ENCODE measurements at regions not wholly inside any gene's neighbourhood (a gene's known extent, or its start where the extent isn't known, plus 50 kb on each side); places are given as distances from the start of the nearest gene placed in this dataset.

GRCh38 chr13:50188696-50189095 lies 173.5 kb downstream of the KCNRG start:
- H3K36me3 ChIP-seq (ENCODE audit: insufficient read depth, low read depth, low read length), result no peaks in the 10 kb centered on the region; the same call in 1 of the 2 replicates
- no peaks in the 10 kb centered on the region for H3K27me3 ChIP-seq (ENCODE audit: insufficient read depth, low read length)
- H3K9ac ChIP-seq (ENCODE audit: low read depth, low read length), result no peak overlapping the region
- H3K9me3 ChIP-seq (ENCODE audit: insufficient read depth, low read depth, low read length), result no peaks in the 10 kb centered on the region
- H3K4me1 ChIP-seq (ENCODE audit: insufficient read depth, low read length), result peaks cover 3% of the 10 kb centered on the region; the same call in 1 of the 2 replicates
- H3K27ac ChIP-seq (ENCODE audit: low read length), result no peak overlapping the region
- H3K4me3 ChIP-seq (ENCODE audit: low read length), result no peak overlapping the region

GRCh38 chr13:50189450-50189849 lies 174.2 kb downstream of the KCNRG start:
- H3K4me3 ChIP-seq (ENCODE audit: low read length), result no peak overlapping the region
- no peaks in the 10 kb centered on the region for H3K27me3 ChIP-seq (ENCODE audit: insufficient read depth, low read length)
- H3K4me1 ChIP-seq (ENCODE audit: insufficient read depth, low read length), result peaks cover 3% of the 10 kb centered on the region; the same call in 1 of the 2 replicates

DNA sequence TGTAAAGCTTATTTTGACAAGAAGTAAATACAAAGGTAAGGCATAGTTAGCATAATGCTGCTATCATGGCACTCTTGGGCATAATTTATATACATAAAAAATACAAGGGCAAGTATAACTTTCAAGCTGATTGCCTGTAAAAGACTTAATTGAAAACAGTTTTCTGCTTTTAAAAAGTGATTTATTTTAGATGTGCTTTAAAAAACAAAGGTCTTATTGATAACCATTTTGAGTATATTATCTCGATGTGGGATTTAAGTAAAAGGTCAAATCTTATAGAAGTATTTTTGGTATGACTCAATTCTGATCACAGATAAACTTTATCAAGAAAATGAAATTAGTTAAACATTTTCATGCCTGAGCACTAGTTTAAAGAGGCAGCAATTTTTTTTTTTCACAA lies 175.8 kb downstream of the KCNRG start:
- Histone ChIP-seq H3K36me3 (ENCODE audit: insufficient read depth, low read depth, low read length) (no peaks in the 10 kb centered on the region; the same call in 1 of the 2 replicates), H3K27me3 (ENCODE audit: insufficient read depth, low read length) (no peaks in the 10 kb centered on the region), H3K9ac (ENCODE audit: low read depth, low read length) (no peak overlapping the region), H3K4me1 (ENCODE audit: insufficient read depth, low read length) (peaks cover 3% of the 10 kb centered on the region; the same call in 1 of the 2 replicates), H3K4me3 (ENCODE audit: low read length) (no peak overlapping the region), H3K9me3 (ENCODE audit: insufficient read depth, low read depth, low read length) (no peaks in the 10 kb centered on the region), H3K27ac (ENCODE audit: low read length) (no peak overlapping the region)

More at GRCh38 chr13:50189450-50189849, 174.2 kb downstream of the KCNRG start:
- no peak overlapping the region for H3K9ac ChIP-seq (ENCODE audit: low read depth, low read length)
- H3K36me3 ChIP-seq (ENCODE audit: insufficient read depth, low read depth, low read length), result no peaks in the 10 kb centered on the region; the same call in 1 of the 2 replicates
- H3K9me3 ChIP-seq (ENCODE audit: insufficient read depth, low read depth, low read length), result no peaks in the 10 kb centered on the region
- no peak overlapping the region for H3K27ac ChIP-seq (ENCODE audit: low read length)

GRCh38 chr13:50192272-50192813 lies 177.1 kb downstream of the KCNRG start:
- H3K9me3 ChIP-seq (ENCODE audit: insufficient read depth, low read depth, low read length), result no peaks in the 10 kb centered on the region
- H3K4me3 ChIP-seq (ENCODE audit: low read length), result no peak overlapping the region
- H3K36me3 ChIP-seq (ENCODE audit: insufficient read depth, low read depth, low read length), result no peaks in the 10 kb centered on the region; the same call in 1 of the 2 replicates
- H3K27ac ChIP-seq (ENCODE audit: low read length), result no peak overlapping the region
- H3K27me3 ChIP-seq (ENCODE audit: insufficient read depth, low read length), result no peaks in the 10 kb centered on the region
- no peak overlapping the region for H3K9ac ChIP-seq (ENCODE audit: low read depth, low read length)
- peaks cover 3% of the 10 kb centered on the region; the same call in 1 of the 2 replicates for H3K4me1 ChIP-seq (ENCODE audit: insufficient read depth, low read length)

DNA sequence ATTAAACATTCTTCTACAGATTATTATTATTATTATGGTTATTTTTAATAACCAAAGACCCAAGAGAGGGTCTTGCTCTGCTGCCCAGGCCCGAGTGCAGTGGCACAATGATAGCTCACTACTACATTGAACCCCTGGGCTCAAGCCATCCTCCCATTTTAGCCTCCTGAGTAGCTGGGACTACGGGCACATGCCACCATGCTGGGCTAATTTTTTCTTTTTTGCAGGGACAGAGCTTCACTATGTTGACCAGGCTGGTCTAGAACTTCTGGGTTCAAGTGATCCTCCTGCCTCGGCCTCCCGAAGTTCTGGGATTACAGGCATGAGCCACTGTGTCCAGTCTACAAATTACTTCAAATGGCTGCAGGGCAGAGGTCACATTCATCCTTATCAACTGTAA lies 179.8 kb downstream of the KCNRG start:
- Histone ChIP-seq H3K4me1 (ENCODE audit: insufficient read depth, low read length) (peaks cover 3% of the 10 kb centered on the region; the same call in 1 of the 2 replicates), H3K27ac (ENCODE audit: low read length) (no peak overlapping the region), H3K9me3 (ENCODE audit: insufficient read depth, low read depth, low read length) (no peaks in the 10 kb centered on the region), H3K36me3 (ENCODE audit: insufficient read depth, low read depth, low read length) (0 out of 2 replicates have a peak, but pooled peaks cover 4% of the 10 kb centered on the region), H3K9ac (ENCODE audit: low read depth, low read length) (no peak overlapping the region), H3K27me3 (ENCODE audit: insufficient read depth, low read length) (no peaks in the 10 kb centered on the region), H3K4me3 (ENCODE audit: low read length) (no peak overlapping the region)

DNA sequence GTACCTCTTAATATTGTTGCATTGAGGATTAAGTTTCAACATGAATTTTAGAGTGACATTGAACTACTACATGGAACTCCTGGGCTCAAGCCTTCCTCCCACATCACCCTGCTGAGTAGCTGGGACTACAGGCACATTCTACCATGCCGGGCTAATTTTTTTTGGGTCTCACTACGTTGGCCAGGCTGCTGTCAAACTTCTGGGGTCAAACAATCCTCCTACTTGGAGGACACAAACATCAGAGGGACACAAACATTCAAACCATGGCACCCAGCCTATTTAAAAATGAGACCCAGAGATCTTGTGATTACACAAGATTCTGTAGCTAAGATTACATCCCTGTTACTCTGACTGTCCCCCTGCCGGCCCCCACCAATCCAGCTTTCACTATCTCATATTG lies 180.9 kb downstream of the KCNRG start:
- Histone ChIP-seq H3K36me3 (ENCODE audit: insufficient read depth, low read depth, low read length) (0 out of 2 replicates have a peak, but pooled peaks cover 4% of the 10 kb centered on the region), H3K4me3 (ENCODE audit: low read length) (no peak overlapping the region), H3K4me1 (ENCODE audit: insufficient read depth, low read length) (peaks cover 3% of the 10 kb centered on the region; the same call in 1 of the 2 replicates), H3K27ac (ENCODE audit: low read length) (no peak overlapping the region), H3K9me3 (ENCODE audit: insufficient read depth, low read depth, low read length) (no peaks in the 10 kb centered on the region), H3K27me3 (ENCODE audit: insufficient read depth, low read length) (no peaks in the 10 kb centered on the region), H3K9ac (ENCODE audit: low read depth, low read length) (no peak overlapping the region)

GRCh38 chr13:50197705-50198104 lies 182.5 kb downstream of the KCNRG start:
- Histone ChIP-seq H3K36me3 (ENCODE audit: insufficient read depth, low read depth, low read length) (0 out of 2 replicates have a peak, but pooled peaks cover 4% of the 10 kb centered on the region), H3K27me3 (ENCODE audit: insufficient read depth, low read length) (no peaks in the 10 kb centered on the region)

GRCh38 chr13:50198508-50198907 lies 183.3 kb downstream of the KCNRG start:
- no peak overlapping the region for H3K27ac ChIP-seq (ENCODE audit: low read length)
- H3K9me3 ChIP-seq (ENCODE audit: insufficient read depth, low read depth, low read length), result no peaks in the 10 kb centered on the region
- no peaks in the 10 kb centered on the region for H3K27me3 ChIP-seq (ENCODE audit: insufficient read depth, low read length)
- H3K4me1 ChIP-seq (ENCODE audit: insufficient read depth, low read length), result no peaks in the 10 kb centered on the region
- H3K4me3 ChIP-seq (ENCODE audit: low read length), result no peak overlapping the region
- H3K9ac ChIP-seq (ENCODE audit: low read depth, low read length), result no peak overlapping the region
- H3K36me3 ChIP-seq (ENCODE audit: insufficient read depth, low read depth, low read length), result 0 out of 2 replicates have a peak, but pooled peaks cover 4% of the 10 kb centered on the region

More at GRCh38 chr13:50197705-50198104, 182.5 kb downstream of the KCNRG start:
- Histone ChIP-seq H3K9ac (ENCODE audit: low read depth, low read length) (no peak overlapping the region), H3K27ac (ENCODE audit: low read length) (no peak overlapping the region), H3K4me1 (ENCODE audit: insufficient read depth, low read length) (no peaks in the 10 kb centered on the region; the same call in 1 of the 2 replicates), H3K9me3 (ENCODE audit: insufficient read depth, low read depth, low read length) (no peaks in the 10 kb centered on the region), H3K4me3 (ENCODE audit: low read length) (no peak overlapping the region)

DNA sequence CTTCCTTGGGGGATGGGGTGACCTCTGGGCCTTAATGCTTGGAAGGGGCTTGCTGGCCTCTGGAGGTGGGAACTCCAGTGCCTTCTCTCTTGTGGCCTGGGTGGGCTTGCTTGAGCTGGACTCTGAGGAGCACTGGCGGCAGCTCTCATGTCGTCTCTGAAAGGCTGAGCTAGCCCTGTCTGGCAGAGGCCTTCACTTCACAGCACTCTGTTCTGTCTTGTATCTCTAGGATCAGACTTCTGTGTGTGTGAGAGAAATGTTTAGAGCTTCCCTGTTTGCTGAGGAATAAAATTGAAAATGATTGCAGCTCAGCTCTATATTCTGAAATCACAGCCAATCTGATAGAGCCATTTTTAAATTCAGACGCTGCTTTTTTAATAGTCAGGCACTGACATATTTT lies 185.3 kb downstream of the KCNRG start:
- H3K4me3 ChIP-seq (ENCODE audit: low read length), result no peak overlapping the region
- 0 out of 2 replicates have a peak, but pooled peaks cover 4% of the 10 kb centered on the region for H3K36me3 ChIP-seq (ENCODE audit: insufficient read depth, low read depth, low read length)
- H3K27ac ChIP-seq (ENCODE audit: low read length), result no peak overlapping the region
- H3K9ac ChIP-seq (ENCODE audit: low read depth, low read length), result no peak overlapping the region
- H3K4me1 ChIP-seq (ENCODE audit: insufficient read depth, low read length), result no peaks in the 10 kb centered on the region
- H3K9me3 ChIP-seq (ENCODE audit: insufficient read depth, low read depth, low read length), result no peaks in the 10 kb centered on the region
- no peaks in the 10 kb centered on the region for H3K27me3 ChIP-seq (ENCODE audit: insufficient read depth, low read length)

DNA sequence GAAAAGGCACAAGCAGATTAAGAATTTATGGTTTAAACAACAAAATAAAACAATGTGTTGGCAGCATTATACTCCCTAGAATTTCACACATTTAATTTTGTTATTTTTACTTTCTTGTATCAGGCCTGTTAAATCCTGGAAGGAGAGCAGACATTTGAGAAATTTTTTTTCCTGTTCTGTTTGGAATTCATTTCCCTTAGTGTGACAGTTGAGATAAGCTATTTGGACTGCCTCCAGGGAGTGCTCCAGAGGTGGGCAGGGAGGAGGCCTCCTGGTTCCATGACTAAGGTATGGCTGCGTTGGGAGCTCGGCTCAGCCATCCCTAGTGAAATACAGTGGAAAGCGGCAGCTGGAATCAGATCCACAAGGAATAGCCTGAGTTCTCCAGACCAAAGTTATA lies 185.7 kb downstream of the KCNRG start:
- Histone ChIP-seq H3K27me3 (ENCODE audit: insufficient read depth, low read length) (no peaks in the 10 kb centered on the region), H3K4me3 (ENCODE audit: low read length) (no peak overlapping the region), H3K4me1 (ENCODE audit: insufficient read depth, low read length) (no peaks in the 10 kb centered on the region), H3K9me3 (ENCODE audit: insufficient read depth, low read depth, low read length) (no peaks in the 10 kb centered on the region), H3K9ac (ENCODE audit: low read depth, low read length) (no peak overlapping the region), H3K36me3 (ENCODE audit: insufficient read depth, low read depth, low read length) (0 out of 2 replicates have a peak, but pooled peaks cover 4% of the 10 kb centered on the region), H3K27ac (ENCODE audit: low read length) (no peak overlapping the region)

- H3K4me1 ChIP-seq (ENCODE audit: insufficient read depth, low read length), result no peaks in the 10 kb centered on the region
- 0 out of 2 replicates have a peak, but pooled peaks cover 4% of the 10 kb centered on the region for H3K36me3 ChIP-seq (ENCODE audit: insufficient read depth, low read depth, low read length)
- H3K27ac ChIP-seq (ENCODE audit: low read length), result no peak overlapping the region
- H3K9me3 ChIP-seq (ENCODE audit: insufficient read depth, low read depth, low read length), result no peaks in the 10 kb centered on the region
- H3K4me3 ChIP-seq (ENCODE audit: low read length), result no peak overlapping the region
- no peak overlapping the region for H3K9ac ChIP-seq (ENCODE audit: low read depth, low read length)
- H3K27me3 ChIP-seq (ENCODE audit: insufficient read depth, low read length), result no peaks in the 10 kb centered on the region
Measured at GRCh38 chr13:50202485-50202884, 187.2 kb downstream of the KCNRG start.

GRCh38 chr13:50203256-50203941 lies 188.2 kb downstream of the KCNRG start:
- H3K9me3 ChIP-seq (ENCODE audit: insufficient read depth, low read depth, low read length), result no peaks in the 10 kb centered on the region
- no peak overlapping the region for H3K9ac ChIP-seq (ENCODE audit: low read depth, low read length)
- no peak overlapping the region for H3K4me3 ChIP-seq (ENCODE audit: low read length)
- no peak overlapping the region for H3K27ac ChIP-seq (ENCODE audit: low read length)
- H3K27me3 ChIP-seq (ENCODE audit: insufficient read depth, low read length), result no peaks in the 10 kb centered on the region
- no peaks in the 10 kb centered on the region; the same call in 1 of the 2 replicates for H3K4me1 ChIP-seq (ENCODE audit: insufficient read depth, low read length)
- 0 out of 2 replicates have a peak, but pooled peaks cover 4% of the 10 kb centered on the region for H3K36me3 ChIP-seq (ENCODE audit: insufficient read depth, low read depth, low read length)

Measured in iPS-20b (cell line).